ENCODE measurements at regions not wholly inside any gene's neighbourhood (a gene's known extent, or its start where the extent isn't known, plus 50 kb on each side); places are given as distances from the start of the nearest gene placed in this dataset.
"Not testable (repeated sequence)": the region's sequence is repeated elsewhere in the genome, so short reads cannot be mapped to it uniquely, and the experiment has no call there.

DNA sequence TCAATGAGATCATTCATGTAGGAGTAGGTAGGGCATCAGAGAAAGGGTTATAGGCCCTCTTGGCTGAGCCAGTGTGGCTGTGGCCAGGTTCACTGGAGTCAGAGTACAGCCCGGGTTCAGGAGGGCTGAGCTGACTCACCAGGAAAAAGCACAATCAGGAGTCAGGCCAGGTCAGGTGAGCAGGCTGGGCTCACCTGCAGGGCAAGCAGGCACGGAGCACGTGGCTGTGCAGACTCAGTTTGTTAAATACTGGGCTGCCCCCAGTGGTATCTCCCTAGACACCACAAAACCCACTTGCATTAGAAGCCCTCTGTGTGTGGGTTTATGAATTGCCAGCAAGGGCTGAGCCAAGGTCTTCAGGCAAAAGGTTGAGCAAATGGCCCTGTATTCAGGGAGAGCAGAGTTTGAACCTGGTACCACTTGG, 122.1 kb upstream of the SERBP1 start:
- peaks cover 9% of the 10 kb centered on the region for H3K4me1 ChIP-seq (ENCODE audit: control insufficient read depth, insufficient read depth, low read length)
- CTCF ChIA-PET: no interaction called here
- intact Hi-C loops (cut with micrococcal nuclease; ENCODE audit: unreplicated experiment): no loop called here
- H3K36me3 ChIP-seq (ENCODE audit: control insufficient read depth, insufficient read depth, low read length): no peaks in the 10 kb centered on the region
- H3K27ac ChIP-seq (ENCODE audit: low read length): no peak overlapping the region; the same call in 1 of the 2 replicates
- ATAC-seq: peak; percentile 44; the same call in 1 of the 2 replicates
- TF ChIP-seq, protein P1, sequence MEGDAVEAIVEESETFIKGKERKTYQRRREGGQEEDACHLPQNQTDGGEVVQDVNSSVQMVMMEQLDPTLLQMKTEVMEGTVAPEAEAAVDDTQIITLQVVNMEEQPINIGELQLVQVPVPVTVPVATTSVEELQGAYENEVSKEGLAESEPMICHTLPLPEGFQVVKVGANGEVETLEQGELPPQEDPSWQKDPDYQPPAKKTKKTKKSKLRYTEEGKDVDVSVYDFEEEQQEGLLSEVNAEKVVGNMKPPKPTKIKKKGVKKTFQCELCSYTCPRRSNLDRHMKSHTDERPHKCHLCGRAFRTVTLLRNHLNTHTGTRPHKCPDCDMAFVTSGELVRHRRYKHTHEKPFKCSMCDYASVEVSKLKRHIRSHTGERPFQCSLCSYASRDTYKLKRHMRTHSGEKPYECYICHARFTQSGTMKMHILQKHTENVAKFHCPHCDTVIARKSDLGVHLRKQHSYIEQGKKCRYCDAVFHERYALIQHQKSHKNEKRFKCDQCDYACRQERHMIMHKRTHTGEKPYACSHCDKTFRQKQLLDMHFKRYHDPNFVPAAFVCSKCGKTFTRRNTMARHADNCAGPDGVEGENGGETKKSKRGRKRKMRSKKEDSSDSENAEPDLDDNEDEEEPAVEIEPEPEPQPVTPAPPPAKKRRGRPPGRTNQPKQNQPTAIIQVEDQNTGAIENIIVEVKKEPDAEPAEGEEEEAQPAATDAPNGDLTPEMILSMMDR (IDR thresholded peaks at IDR 0.05): no peak
- TF ChIP-seq TCF7L2 (IDR thresholded peaks at IDR 0.05; ENCODE audit: low read depth, low read length): no peak
- TF ChIP-seq POLR2AphosphoS5 (IDR thresholded peaks at IDR 0.05; ENCODE audit: low read depth, low read length): no peak
- TF ChIP-seq SIN3A (IDR thresholded peaks at IDR 0.05; ENCODE audit: borderline replicate concordance, insufficient read depth, low read depth, low read length): no peak
- TF ChIP-seq, protein P2, sequence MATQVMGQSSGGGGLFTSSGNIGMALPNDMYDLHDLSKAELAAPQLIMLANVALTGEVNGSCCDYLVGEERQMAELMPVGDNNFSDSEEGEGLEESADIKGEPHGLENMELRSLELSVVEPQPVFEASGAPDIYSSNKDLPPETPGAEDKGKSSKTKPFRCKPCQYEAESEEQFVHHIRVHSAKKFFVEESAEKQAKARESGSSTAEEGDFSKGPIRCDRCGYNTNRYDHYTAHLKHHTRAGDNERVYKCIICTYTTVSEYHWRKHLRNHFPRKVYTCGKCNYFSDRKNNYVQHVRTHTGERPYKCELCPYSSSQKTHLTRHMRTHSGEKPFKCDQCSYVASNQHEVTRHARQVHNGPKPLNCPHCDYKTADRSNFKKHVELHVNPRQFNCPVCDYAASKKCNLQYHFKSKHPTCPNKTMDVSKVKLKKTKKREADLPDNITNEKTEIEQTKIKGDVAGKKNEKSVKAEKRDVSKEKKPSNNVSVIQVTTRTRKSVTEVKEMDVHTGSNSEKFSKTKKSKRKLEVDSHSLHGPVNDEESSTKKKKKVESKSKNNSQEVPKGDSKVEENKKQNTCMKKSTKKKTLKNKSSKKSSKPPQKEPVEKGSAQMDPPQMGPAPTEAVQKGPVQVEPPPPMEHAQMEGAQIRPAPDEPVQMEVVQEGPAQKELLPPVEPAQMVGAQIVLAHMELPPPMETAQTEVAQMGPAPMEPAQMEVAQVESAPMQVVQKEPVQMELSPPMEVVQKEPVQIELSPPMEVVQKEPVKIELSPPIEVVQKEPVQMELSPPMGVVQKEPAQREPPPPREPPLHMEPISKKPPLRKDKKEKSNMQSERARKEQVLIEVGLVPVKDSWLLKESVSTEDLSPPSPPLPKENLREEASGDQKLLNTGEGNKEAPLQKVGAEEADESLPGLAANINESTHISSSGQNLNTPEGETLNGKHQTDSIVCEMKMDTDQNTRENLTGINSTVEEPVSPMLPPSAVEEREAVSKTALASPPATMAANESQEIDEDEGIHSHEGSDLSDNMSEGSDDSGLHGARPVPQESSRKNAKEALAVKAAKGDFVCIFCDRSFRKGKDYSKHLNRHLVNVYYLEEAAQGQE (IDR thresholded peaks at IDR 0.05; ENCODE audit: insufficient read depth in 1 of 2, low read depth in 2 of 2, low read length in 1 of 2): no peak
- no peak for DNase-seq (ENCODE audit: low read depth, low spot score)
- no peaks in the 10 kb centered on the region for H3K27me3 ChIP-seq (ENCODE audit: control insufficient read depth, insufficient read depth, low read length)
- no peaks in the 10 kb centered on the region for H3K9me3 ChIP-seq (ENCODE audit: control insufficient read depth, insufficient read depth, low read depth, low read length)
- in situ Hi-C loops (cut with HindIII; ENCODE audit: low pct_unique_long_range_greater_than_20kb, low sequenced_read_pairs): no loop called here
- POLR2A ChIA-PET: no interaction called here
- H3K4me3 ChIP-seq (ENCODE audit: low read depth in 2 of 2, low read length in 2 of 2): no peak overlapping the region
- no TSS peak for BruUV-seq (replicated peaks)

DNA sequence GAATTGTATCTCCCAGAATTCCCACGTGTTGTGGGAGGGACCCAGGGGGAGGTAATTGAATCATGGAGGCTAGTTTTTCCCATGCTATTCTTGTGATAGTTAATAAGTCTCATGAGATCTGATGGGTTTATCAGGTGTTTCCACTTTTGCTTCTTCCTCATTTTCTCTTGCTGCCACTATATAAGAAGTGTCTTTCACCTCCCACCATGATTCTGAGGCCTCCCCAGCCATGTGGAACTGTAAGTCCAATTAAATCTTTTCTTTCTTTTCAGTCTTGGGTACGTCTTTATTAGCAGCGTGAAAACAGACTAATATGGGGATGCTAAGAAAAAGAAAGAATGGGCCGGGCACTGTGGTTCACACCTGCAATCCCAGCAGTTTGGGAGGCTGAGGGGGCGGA, 124.0 kb upstream of the SERBP1 start:
- H3K4me1 ChIP-seq (ENCODE audit: control insufficient read depth, insufficient read depth, low read length): peaks cover 14% of the 10 kb centered on the region
- BruUV-seq (replicated peaks); H3K9me3 ChIP-seq (ENCODE audit: control insufficient read depth, insufficient read depth, low read depth, low read length); in situ Hi-C loops (cut with HindIII; ENCODE audit: low pct_unique_long_range_greater_than_20kb, low sequenced_read_pairs); CTCF ChIA-PET; ATAC-seq; H3K36me3 ChIP-seq (ENCODE audit: control insufficient read depth, insufficient read depth, low read length); POLR2A ChIA-PET; H3K4me3 ChIP-seq (ENCODE audit: low read depth in 2 of 2, low read length in 2 of 2); H3K27ac ChIP-seq (ENCODE audit: low read length); intact Hi-C loops (cut with micrococcal nuclease; ENCODE audit: unreplicated experiment); H3K27me3 ChIP-seq (ENCODE audit: control insufficient read depth, insufficient read depth, low read length); DNase-seq (ENCODE audit: low read depth, low spot score): not testable (repeated sequence)

DNA sequence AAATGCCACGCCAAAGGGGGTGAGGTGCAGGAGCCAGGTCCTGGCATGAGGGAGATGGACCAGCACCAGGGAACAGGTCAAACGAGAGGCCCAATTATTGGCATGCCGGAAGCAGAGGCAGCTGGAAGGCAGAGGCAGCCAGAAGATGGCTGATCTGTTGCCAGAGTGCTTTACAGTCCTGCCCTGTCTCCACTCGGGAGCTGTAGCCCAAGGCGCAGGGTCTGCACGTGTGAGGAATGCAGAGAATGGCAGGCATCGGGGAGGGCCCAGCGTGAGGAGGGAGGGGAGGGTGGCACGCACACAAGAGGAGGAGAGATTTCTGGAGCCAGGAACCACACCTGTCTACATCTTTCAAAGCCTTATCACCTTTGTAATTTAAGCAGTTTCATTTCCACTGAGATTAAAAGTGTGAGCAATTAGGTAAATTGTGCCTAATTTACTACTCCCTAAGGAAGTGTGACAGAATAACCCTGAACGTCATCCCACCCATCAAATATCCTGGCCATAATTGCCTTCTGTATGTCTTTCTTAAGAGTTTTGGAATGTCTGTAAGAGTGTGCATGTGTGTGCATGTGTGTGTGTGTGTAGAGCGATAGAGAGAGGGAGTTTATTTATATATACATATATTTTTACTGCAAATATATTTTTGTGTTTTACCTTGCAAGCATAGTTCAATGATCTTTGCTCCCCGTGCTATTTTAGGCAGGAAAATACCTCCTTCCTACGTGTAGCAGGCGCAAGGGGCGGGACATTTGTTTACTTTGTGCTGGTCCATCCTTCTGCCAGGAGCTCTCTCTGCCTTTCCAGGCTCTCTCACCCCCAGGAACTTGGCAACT, 125.5 kb upstream of the SERBP1 start:
- ChIA-PET CTCF (no interaction called here), POLR2A (interaction anchor here (0.7 kb wide), 1 partner anchor 660 kb away, joined by 3 read pairs; no protein-coding TSS in a partner anchor)
- Histone ChIP-seq H3K4me1 (ENCODE audit: control insufficient read depth, insufficient read depth, low read length) (peaks cover 25% of the 10 kb centered on the region), H3K27ac (ENCODE audit: low read length) (peak overlapping the region; percentile 31; the same call in 1 of the 2 replicates), H3K36me3 (ENCODE audit: control insufficient read depth, insufficient read depth, low read length) (no peaks in the 10 kb centered on the region), H3K27me3 (ENCODE audit: control insufficient read depth, insufficient read depth, low read length) (no peaks in the 10 kb centered on the region), H3K4me3 (ENCODE audit: low read depth in 2 of 2, low read length in 2 of 2) (no peak overlapping the region), H3K9me3 (ENCODE audit: control insufficient read depth, insufficient read depth, low read depth, low read length) (no peaks in the 10 kb centered on the region)
- DNase-seq (ENCODE audit: low read depth, low spot score): no peak
- in situ Hi-C loops (cut with HindIII; ENCODE audit: low pct_unique_long_range_greater_than_20kb, low sequenced_read_pairs): no loop called here
- BruUV-seq (replicated peaks): no TSS peak
- ATAC-seq: no peak
- intact Hi-C loops (cut with micrococcal nuclease; ENCODE audit: unreplicated experiment): no loop called here
- TF ChIP-seq TCF7L2 (IDR thresholded peaks at IDR 0.05; ENCODE audit: low read depth, low read length) (no peak), POLR2AphosphoS5 (IDR thresholded peaks at IDR 0.05; ENCODE audit: low read depth, low read length) (no peak)
- TF ChIP-seq, protein P2 (IDR thresholded peaks at IDR 0.05; ENCODE audit: insufficient read depth in 1 of 2, low read depth in 2 of 2, low read length in 1 of 2): no peak
- TF ChIP-seq, protein P1 (IDR thresholded peaks at IDR 0.05): no peak
